Panc1 (cell line): ENCODE measurements at regions not wholly inside any gene's neighbourhood (a gene's known extent, or its start where the extent isn't known, plus 50 kb on each side); places are given as distances from the start of the nearest gene placed in this dataset.

Source experiments
- ATAC-seq: fragments of 200-7000 bp; cut with Tn5 transposase; 2 replicates; pipeline ENCODE4 v1.9.1; 2020; ENCODE audit warnings: mild to moderate bottlenecking, moderate library complexity
- BruUV-seq: library from RNA; stranded (reverse); fragments of 400-500 nt; replicated peaks from 2 replicates; lab custom pipeline; 2021; lab: Mats Ljungman, UMichigan
- CTCF ChIA-PET: fragments of 300-600 bp; sonication (Branson Sonifier 250); formaldehyde crosslinking; loops from one replicate; lab custom pipeline; 2022; ENCODE audit warnings: antibody characterized with exemption; lab: Charles Lee
- POLR2A ChIA-PET: fragments of 300-600 bp; sonication (Branson Sonifier 250); formaldehyde crosslinking; loops from one replicate; lab custom pipeline; 2022; ENCODE audit warnings: antibody characterized with exemption; lab: Charles Lee
- DNase-seq: peaks from one replicate; pipeline ENCODE4 v3.0.0-alpha.2; 2010; ENCODE audit warnings: low read depth, low spot score
- H3K27ac ChIP-seq: 2 replicates; pipeline ENCODE4 v1.5.1; 2011; ENCODE audit warnings: mild to moderate bottlenecking, low read length, inconsistent platforms
- H3K27me3 ChIP-seq: fragments of 200-500 bp; sonication (Bioruptor generic); 2 replicates; pipeline ENCODE4 v1.6.0; 2014; ENCODE audit warnings: low read length, inconsistent platforms; ENCODE audit not compliant: control insufficient read depth, insufficient read depth
- H3K36me3 ChIP-seq: fragments of 200-500 bp; sonication (Bioruptor generic); 2 replicates; pipeline ENCODE4 v1.5.1; 2014; ENCODE audit warnings: inconsistent platforms, mild to moderate bottlenecking, low read length, moderate library complexity; ENCODE audit not compliant: control insufficient read depth, insufficient read depth
- H3K4me1 ChIP-seq: 2 replicates; pipeline ENCODE4 v1.5.1; 2011; ENCODE audit warnings: inconsistent platforms, mild to moderate bottlenecking, low read length, moderate library complexity; ENCODE audit not compliant: control insufficient read depth, insufficient read depth
- H3K4me3 ChIP-seq, 2 experiments: 2 replicates each; pipeline ENCODE4 v1.5.1; 2011 to 2012; ENCODE audit warnings: low read depth in 2 of 2, low read length in 2 of 2, mild to moderate bottlenecking in 2 of 2, inconsistent platforms in 1 of 2, moderate library complexity in 1 of 2
- H3K9me3 ChIP-seq: fragments of 200-500 bp; sonication (Bioruptor generic); 2 replicates; pipeline ENCODE4 v1.5.1; 2014; ENCODE audit warnings: low read depth, mild to moderate bottlenecking, inconsistent platforms, low read length, moderate library complexity; ENCODE audit not compliant: control insufficient read depth, insufficient read depth
- CTCF ChIP-seq: fragments of 450-650 bp; IDR thresholded peaks from 2 replicates; pipeline ENCODE4 v1.5.1; 2017; ENCODE audit warnings: mild to moderate bottlenecking
- POLR2AphosphoS5 ChIP-seq: IDR thresholded peaks from 2 replicates; pipeline ENCODE4 v1.6.1; 2012; ENCODE audit warnings: mild to moderate bottlenecking, low read depth, low read length, moderate library complexity
- REST ChIP-seq, 2 experiments: IDR thresholded peaks; 2 replicates each; pipeline ENCODE4 v1.6.1; 2011 to 2012; ENCODE audit warnings: low read depth in 2 of 2, control low read depth in 1 of 2, low read length in 1 of 2, mild to moderate bottlenecking in 1 of 2, moderate library complexity in 1 of 2; ENCODE audit not compliant: insufficient read depth in 1 of 2
- SIN3A ChIP-seq: IDR thresholded peaks from 2 replicates; pipeline ENCODE4 v1.6.1; 2012; ENCODE audit warnings: low read depth, mild to moderate bottlenecking, low read length, moderate library complexity, borderline replicate concordance; ENCODE audit not compliant: insufficient read depth
- TCF7L2 ChIP-seq: IDR thresholded peaks from 2 replicates; pipeline ENCODE4 v1.6.1; 2011; ENCODE audit warnings: mild to moderate bottlenecking, low read depth, low read length, inconsistent platforms
- in situ Hi-C: cut with HindIII; loops from 2 replicates; pipeline ENCODE4 v1.10.0; 2016; ENCODE audit warnings: low sequenced_read_pairs, low pct_unique_long_range_greater_than_20kb
- intact Hi-C: fragments of 100-400 bp; cut with micrococcal nuclease; formaldehyde crosslinking; loops from one replicate; pipeline ENCODE4 v1.10.0; 2022; ENCODE audit not compliant: unreplicated experiment

GRCh38 chr5:105630803-105631202 is 2039.9 kb downstream of the EFNA5 start:
- in situ Hi-C loops: no loop called here
- H3K27me3 ChIP-seq: no peaks in the 10 kb centered on the region
- no peak overlapping the region for H3K4me3 ChIP-seq
- no peak for DNase-seq
- no peak overlapping the region for H3K27ac ChIP-seq
- ChIA-PET POLR2A (no interaction called here), CTCF (no interaction called here)
- no peaks in the 10 kb centered on the region for H3K9me3 ChIP-seq
- intact Hi-C loops: no loop called here
- TF ChIP-seq SIN3A (no peak), TCF7L2 (no peak), POLR2AphosphoS5 (no peak), CTCF (no peak), REST (IDR thresholded peaks at IDR 0.05; ENCODE audit: insufficient read depth in 1 of 2, low read depth in 2 of 2, low read length in 1 of 2) (no peak)
- no TSS peak for BruUV-seq
- no peaks in the 10 kb centered on the region for H3K4me1 ChIP-seq
- ATAC-seq: no peak
- no peaks in the 10 kb centered on the region for H3K36me3 ChIP-seq

- ChIA-PET CTCF (no interaction called here), POLR2A (no interaction called here)
- no TSS peak for BruUV-seq
- no peak for DNase-seq
- no peaks in the 10 kb centered on the region for H3K27me3 ChIP-seq
- in situ Hi-C loops (no loop called here), intact Hi-C loops (no loop called here)
- TF ChIP-seq REST (IDR thresholded peaks at IDR 0.05; ENCODE audit: insufficient read depth in 1 of 2, low read depth in 2 of 2, low read length in 1 of 2) (no peak), TCF7L2 (peak; percentile 44; the same call in 1 of the 2 replicates)
- H3K9me3 ChIP-seq: no peaks in the 10 kb centered on the region
- H3K36me3 ChIP-seq: no peaks in the 10 kb centered on the region
- no peak overlapping the region for H3K4me3 ChIP-seq
- peak; percentile 51; the same call in 1 of the 2 replicates for ATAC-seq
- H3K4me1 ChIP-seq: peaks cover 13% of the 10 kb centered on the region
- H3K27ac ChIP-seq: no peak overlapping the region; the same call in 1 of the 2 replicates
These were observed 2051.0 kb downstream of the EFNA5 start for GRCh38 chr5:105619725-105620124.
